ENCODE measurements at regions not wholly inside any gene's neighbourhood (a gene's known extent, or its start where the extent isn't known, plus 50 kb on each side); places are given as distances from the start of the nearest gene placed in this dataset.
A peak's percentile ranks its signal among the peaks of the same experiment; 100 is the strongest.

DNA sequence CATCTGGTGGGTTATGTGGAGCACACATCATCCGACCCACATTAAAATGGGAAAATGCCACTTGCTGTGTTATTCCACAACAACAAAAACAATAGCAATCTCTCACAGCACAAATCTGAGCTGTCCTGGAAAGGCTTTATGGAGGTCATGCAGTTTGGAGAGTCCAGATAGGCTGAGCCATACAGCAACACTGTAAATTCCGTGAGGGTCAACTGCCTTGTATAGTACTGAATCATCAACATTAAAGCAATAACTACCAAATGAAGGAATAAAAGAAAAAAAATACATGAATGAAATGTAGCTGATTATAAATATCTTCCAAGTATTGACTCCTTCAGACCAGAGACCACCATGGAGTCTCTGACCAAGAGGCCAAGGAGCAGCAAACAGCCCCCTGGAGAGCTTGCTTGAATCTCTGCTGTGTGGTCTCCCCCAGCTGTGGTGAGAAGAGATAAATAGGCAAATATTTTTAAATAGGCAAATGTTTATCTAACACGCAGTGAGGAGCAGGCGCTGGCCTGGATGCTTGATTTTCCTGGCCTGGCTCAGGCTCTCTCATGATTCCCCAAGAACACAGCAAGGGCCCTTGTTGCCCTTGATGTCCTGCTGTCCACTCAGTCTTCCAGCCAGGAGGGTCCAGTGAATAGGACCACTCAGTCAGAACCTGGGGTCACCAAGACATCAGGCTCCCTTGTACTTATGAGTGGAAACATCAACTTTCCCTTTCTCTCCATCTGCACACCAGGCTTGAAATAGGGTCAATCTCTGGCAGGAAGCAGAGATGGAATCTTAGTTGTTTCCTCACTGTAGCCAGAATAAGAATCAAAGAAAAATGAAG lies 1021.3 kb downstream of the XPNPEP1 start:
- CTCF ChIA-PET: no interaction called here
- Histone ChIP-seq H3K4me1 (ENCODE audit: insufficient read depth, low read length) (no peaks in the 10 kb centered on the region), H3K4me2 (ENCODE audit: low read length) (no peak overlapping the region), H4K20me1 (ENCODE audit: low read length) (no peaks in the 10 kb centered on the region), H3K79me2 (ENCODE audit: low read length) (no peaks in the 10 kb centered on the region), H3K27ac (ENCODE audit: low read length) (no peak overlapping the region), H3F3A (ENCODE audit: low read length, unreplicated experiment) (no peaks in the 10 kb centered on the region), H3K36me3 (ENCODE audit: low read depth, low read length) (no peaks in the 10 kb centered on the region), H3K27me3 (ENCODE audit: low read length) (no peaks in the 10 kb centered on the region), H3K9ac (ENCODE audit: low read length) (no peak overlapping the region), H3K9me3 (ENCODE audit: low read length) (no peaks in the 10 kb centered on the region), H3K4me3 (ENCODE audit: low read length) (no peak overlapping the region), H3K9me2 (replicated peaks; ENCODE audit: low read length) (no peaks in the 10 kb centered on the region), H2AFZ (ENCODE audit: low read length) (no peak overlapping the region)
- ATAC-seq: no peak
- POLR2A ChIA-PET (ENCODE audit: unreplicated experiment): no interaction called here
- intact Hi-C loops (cut with micrococcal nuclease): no loop called here
- BruUV-seq (replicated peaks): no TSS peak
- no peak for DNase-seq
- TF ChIP-seq EZH2phosphoT487 (IDR thresholded peaks at IDR 0.05; ENCODE audit: borderline replicate concordance, low read length) (no peak), EZH2 (IDR thresholded peaks at IDR 0.05; ENCODE audit: low read length, unreplicated experiment) (no peak)
- TF ChIP-seq, protein P1, sequence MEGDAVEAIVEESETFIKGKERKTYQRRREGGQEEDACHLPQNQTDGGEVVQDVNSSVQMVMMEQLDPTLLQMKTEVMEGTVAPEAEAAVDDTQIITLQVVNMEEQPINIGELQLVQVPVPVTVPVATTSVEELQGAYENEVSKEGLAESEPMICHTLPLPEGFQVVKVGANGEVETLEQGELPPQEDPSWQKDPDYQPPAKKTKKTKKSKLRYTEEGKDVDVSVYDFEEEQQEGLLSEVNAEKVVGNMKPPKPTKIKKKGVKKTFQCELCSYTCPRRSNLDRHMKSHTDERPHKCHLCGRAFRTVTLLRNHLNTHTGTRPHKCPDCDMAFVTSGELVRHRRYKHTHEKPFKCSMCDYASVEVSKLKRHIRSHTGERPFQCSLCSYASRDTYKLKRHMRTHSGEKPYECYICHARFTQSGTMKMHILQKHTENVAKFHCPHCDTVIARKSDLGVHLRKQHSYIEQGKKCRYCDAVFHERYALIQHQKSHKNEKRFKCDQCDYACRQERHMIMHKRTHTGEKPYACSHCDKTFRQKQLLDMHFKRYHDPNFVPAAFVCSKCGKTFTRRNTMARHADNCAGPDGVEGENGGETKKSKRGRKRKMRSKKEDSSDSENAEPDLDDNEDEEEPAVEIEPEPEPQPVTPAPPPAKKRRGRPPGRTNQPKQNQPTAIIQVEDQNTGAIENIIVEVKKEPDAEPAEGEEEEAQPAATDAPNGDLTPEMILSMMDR (conservative IDR thresholded peaks at IDR 0.05; ENCODE audit: low read depth, low read length): no peak

DNA sequence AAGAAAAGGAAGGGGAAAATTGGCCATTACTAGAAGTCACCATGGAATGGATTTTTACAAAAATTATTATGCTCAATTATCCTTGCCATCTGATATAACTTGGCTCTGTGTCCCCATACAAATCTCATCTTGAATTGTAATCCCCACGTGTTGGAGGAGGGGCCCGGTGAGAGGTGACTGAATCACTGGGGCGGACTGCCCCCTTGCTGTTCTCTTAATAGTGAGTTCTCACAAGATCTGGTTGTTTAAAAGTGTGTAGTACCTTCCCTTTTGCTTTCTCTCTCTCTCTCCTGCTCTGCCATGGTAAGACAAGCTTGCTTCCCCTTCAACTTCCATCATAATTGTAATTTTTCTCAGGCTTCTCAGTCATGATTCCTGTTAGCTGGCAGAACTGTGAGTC lies 1023.6 kb downstream of the XPNPEP1 start:
- Histone ChIP-seq H2AFZ (ENCODE audit: low read length) (peak overlapping the region; percentile 57), H3K27ac (ENCODE audit: low read length) (no peak overlapping the region), H3K4me3 (ENCODE audit: low read length) (no peak overlapping the region), H3K9me3 (ENCODE audit: low read length) (no peaks in the 10 kb centered on the region), H4K20me1 (ENCODE audit: low read length) (no peaks in the 10 kb centered on the region), H3K9ac (ENCODE audit: low read length) (no peak overlapping the region), H3K9me2 (replicated peaks; ENCODE audit: low read length) (no peaks in the 10 kb centered on the region), H3K79me2 (ENCODE audit: low read length) (no peaks in the 10 kb centered on the region), H3K4me2 (ENCODE audit: low read length) (no peak overlapping the region), H3K36me3 (ENCODE audit: low read depth, low read length) (no peaks in the 10 kb centered on the region), H3F3A (ENCODE audit: low read length, unreplicated experiment) (no peaks in the 10 kb centered on the region), H3K27me3 (ENCODE audit: low read length) (no peaks in the 10 kb centered on the region), H3K4me1 (ENCODE audit: insufficient read depth, low read length) (no peaks in the 10 kb centered on the region)
- BruUV-seq (replicated peaks): no TSS peak
- intact Hi-C loops (cut with micrococcal nuclease): loop anchor here (1.0 kb wide), 1 partner anchor 23 kb away; no protein-coding TSS in a partner anchor
- DNase-seq (no peak), ATAC-seq (no peak)
- POLR2A ChIA-PET (ENCODE audit: unreplicated experiment): no interaction called here
- no peak for TF ChIP-seq EZH2phosphoT487 (IDR thresholded peaks at IDR 0.05; ENCODE audit: borderline replicate concordance, low read length)
- no peak for TF ChIP-seq EZH2 (IDR thresholded peaks at IDR 0.05; ENCODE audit: low read length, unreplicated experiment)
- TF ChIP-seq, protein P1 (conservative IDR thresholded peaks at IDR 0.05; ENCODE audit: low read depth, low read length): no peak
- CTCF ChIA-PET: no interaction called here
